ENCODE measurements at regions not wholly inside any gene's neighbourhood (a gene's known extent, or its start where the extent isn't known, plus 50 kb on each side); places are given as distances from the start of the nearest gene placed in this dataset.

GRCh38 chr7:114048386-114049235 lies 129.8 kb upstream of the PPP1R3A start:
- H3K4me3 ChIP-seq (ENCODE audit: low read length), result peak overlapping the region; percentile 21
- DNase-seq (ENCODE audit: low read depth), result peak; percentile 11
- TF ChIP-seq CTCF (conservative IDR thresholded peaks at IDR 0.05; ENCODE audit: low read length), result no peak

- peak; percentile 65 for DNase-seq (ENCODE audit: low read depth)
- no peak overlapping the region for H3K4me3 ChIP-seq (ENCODE audit: low read length)
- no peak for TF ChIP-seq CTCF (conservative IDR thresholded peaks at IDR 0.05; ENCODE audit: low read length)
Observed at GRCh38 chr7:114047889-114048288, 129.1 kb upstream of the PPP1R3A start.

- TF ChIP-seq CTCF (conservative IDR thresholded peaks at IDR 0.05; ENCODE audit: low read length), result no peak
- DNase-seq (ENCODE audit: low read depth), result no peak
- no peak overlapping the region for H3K4me3 ChIP-seq (ENCODE audit: low read length)
Observed at GRCh38 chr7:114033475-114033874, 114.7 kb upstream of the PPP1R3A start.

- peak; percentile 50 for DNase-seq (ENCODE audit: low read depth)
- H3K4me3 ChIP-seq (ENCODE audit: low read length), result no peak overlapping the region
- peak; percentile 68 for TF ChIP-seq CTCF (conservative IDR thresholded peaks at IDR 0.05; ENCODE audit: low read length)
Observed at GRCh38 chr7:114026486-114027089, 107.8 kb upstream of the PPP1R3A start.

- H3K4me3 ChIP-seq (ENCODE audit: low read length), result no peak overlapping the region
- TF ChIP-seq CTCF (conservative IDR thresholded peaks at IDR 0.05; ENCODE audit: low read length), result no peak
- no peak for DNase-seq (ENCODE audit: low read depth)
Observed at GRCh38 chr7:114021135-114021534, 102.3 kb upstream of the PPP1R3A start.

GRCh38 chr7:114008696-114009095 lies 89.9 kb upstream of the PPP1R3A start:
- TF ChIP-seq CTCF (conservative IDR thresholded peaks at IDR 0.05; ENCODE audit: low read length), result no peak
- DNase-seq (ENCODE audit: low read depth), result no peak
- H3K4me3 ChIP-seq (ENCODE audit: low read length), result no peak overlapping the region

GRCh38 chr7:114007386-114007785 lies 88.6 kb upstream of the PPP1R3A start:
- no peak for DNase-seq (ENCODE audit: low read depth)
- no peak overlapping the region for H3K4me3 ChIP-seq (ENCODE audit: low read length)
- no peak for TF ChIP-seq CTCF (conservative IDR thresholded peaks at IDR 0.05; ENCODE audit: low read length)
